Astrocyte of the cerebellum (primary cell): ENCODE measurements at regions not wholly inside any gene's neighbourhood (a gene's known extent, or its start where the extent isn't known, plus 50 kb on each side); places are given as distances from the start of the nearest gene placed in this dataset.

Experiments used
- DNase-seq: peaks from one replicate; pipeline ENCODE4 v3.0.0-alpha.2; 2011; ENCODE audit warnings: low read depth
- H3K4me3 ChIP-seq: 2 replicates; pipeline ENCODE4 v1.5.1; 2011; ENCODE audit warnings: mild to moderate bottlenecking, low read depth, low read length, moderate library complexity
- in situ Hi-C: cut with HindIII; loops from 2 replicates; pipeline ENCODE4 v1.10.0; 2017; ENCODE audit warnings: low sequenced_read_pairs
- TF ChIP-seq, protein P1 (sequence below): IDR thresholded peaks from 2 replicates; pipeline ENCODE4 v1.5.1; 2012; ENCODE audit warnings: low read length, low read depth, moderate library complexity, mild to moderate bottlenecking; ENCODE audit errors: missing control alignments

DNA sequence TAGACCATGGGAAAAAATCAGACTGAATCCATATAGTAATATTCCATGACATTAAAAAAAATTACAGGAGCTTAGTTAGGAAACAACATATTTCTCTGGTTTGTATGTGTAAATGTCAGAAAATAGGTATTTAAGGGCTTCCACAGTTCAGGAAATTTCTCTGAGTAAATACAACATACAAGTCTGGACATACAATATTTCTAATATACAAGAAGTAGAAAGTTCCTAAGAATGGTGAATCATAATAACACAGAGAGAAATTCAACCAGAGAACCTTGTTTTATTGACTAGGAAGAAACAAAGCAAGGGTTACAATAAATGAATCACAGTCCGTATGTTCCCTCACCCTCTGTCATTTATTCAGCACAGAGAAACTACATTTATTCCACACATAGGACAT is 532.7 kb upstream of the FAT3 start:
- no peak for DNase-seq
- in situ Hi-C loops: no loop called here
- TF ChIP-seq, protein P1, sequence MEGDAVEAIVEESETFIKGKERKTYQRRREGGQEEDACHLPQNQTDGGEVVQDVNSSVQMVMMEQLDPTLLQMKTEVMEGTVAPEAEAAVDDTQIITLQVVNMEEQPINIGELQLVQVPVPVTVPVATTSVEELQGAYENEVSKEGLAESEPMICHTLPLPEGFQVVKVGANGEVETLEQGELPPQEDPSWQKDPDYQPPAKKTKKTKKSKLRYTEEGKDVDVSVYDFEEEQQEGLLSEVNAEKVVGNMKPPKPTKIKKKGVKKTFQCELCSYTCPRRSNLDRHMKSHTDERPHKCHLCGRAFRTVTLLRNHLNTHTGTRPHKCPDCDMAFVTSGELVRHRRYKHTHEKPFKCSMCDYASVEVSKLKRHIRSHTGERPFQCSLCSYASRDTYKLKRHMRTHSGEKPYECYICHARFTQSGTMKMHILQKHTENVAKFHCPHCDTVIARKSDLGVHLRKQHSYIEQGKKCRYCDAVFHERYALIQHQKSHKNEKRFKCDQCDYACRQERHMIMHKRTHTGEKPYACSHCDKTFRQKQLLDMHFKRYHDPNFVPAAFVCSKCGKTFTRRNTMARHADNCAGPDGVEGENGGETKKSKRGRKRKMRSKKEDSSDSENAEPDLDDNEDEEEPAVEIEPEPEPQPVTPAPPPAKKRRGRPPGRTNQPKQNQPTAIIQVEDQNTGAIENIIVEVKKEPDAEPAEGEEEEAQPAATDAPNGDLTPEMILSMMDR: no peak
- H3K4me3 ChIP-seq: no peak overlapping the region

DNA sequence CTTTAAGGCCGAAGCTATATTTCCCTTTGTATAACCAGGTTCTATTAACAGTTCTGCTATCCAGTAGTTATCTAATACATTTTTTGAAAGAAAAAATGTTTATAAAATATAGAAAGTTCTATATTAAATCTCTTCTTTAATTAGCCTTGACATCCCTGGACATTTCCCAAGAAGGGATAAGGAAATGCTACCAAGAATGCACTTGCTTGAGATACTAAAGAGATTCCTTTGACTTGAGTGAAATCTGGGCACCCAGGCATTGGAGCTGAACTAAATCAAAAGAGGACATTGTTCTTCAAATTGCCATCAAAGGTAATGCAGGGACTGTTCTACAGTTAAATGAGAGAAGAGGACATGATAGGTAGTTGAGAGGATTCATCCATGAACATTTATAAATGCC is 535.9 kb upstream of the FAT3 start:
- in situ Hi-C loops: no loop called here
- TF ChIP-seq, protein P1: no peak
- DNase-seq: no peak
- H3K4me3 ChIP-seq: no peak overlapping the region

DNA sequence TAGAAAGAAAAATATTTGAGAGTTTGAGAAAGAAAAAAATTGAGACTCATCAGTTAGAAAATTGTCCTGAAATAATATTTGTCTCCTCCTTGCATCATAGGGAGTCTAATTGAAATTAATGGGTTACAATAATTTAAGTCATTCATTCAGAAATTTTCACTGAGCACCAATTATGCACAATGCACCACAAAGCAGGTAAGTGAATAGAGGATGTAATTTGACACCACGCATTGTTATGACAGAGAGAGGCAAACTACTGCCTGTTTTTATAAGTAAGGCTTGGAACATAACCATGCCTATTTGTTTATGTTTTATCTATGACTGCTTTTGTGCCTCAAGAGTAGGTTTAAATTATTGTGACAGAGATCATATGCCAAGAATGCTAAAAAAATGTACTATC is 537.9 kb upstream of the FAT3 start:
- no peak overlapping the region for H3K4me3 ChIP-seq
- DNase-seq: no peak
- in situ Hi-C loops: no loop called here
- TF ChIP-seq, protein P1: no peak

DNA sequence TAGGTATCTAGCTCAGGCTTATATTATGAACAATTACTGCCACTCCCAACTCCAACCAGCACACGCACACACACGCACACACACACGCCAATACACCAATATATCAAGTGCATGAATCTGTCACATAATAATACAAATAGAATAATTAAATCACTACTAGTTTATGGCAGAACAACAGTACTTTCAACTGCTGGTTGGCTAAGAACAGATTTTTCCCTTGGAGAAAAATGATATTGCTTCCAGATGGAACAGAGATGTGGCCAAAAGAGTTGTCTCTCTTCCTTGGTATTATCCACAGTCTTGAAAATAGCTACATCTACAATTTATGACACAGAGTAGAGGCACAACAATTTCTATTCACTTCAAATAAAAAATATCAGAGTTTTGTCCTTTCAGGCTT is 538.3 kb upstream of the FAT3 start:
- H3K4me3 ChIP-seq: no peak overlapping the region
- DNase-seq: no peak
- TF ChIP-seq, protein P1: no peak
- in situ Hi-C loops: no loop called here

DNA sequence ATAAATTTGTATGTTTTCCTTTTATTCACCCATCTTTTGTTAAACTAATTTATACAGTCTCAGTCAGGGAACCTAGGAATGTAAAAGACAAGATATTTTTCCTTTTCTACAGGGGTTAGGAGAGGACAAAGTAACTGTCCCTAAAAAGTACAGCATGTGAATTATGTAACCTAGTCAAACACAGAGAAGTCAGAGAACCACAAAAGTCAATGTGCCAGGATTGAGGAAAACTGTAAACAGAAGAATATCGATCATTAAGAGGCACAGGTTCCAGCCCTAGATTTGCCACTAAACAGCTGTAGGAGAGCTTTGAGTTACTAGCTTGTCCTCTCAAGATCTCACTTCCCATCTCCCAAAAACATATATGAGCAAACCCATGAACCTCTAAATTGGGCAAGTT is 550.9 kb upstream of the FAT3 start:
- TF ChIP-seq, protein P1: no peak
- in situ Hi-C loops: no loop called here

DNA sequence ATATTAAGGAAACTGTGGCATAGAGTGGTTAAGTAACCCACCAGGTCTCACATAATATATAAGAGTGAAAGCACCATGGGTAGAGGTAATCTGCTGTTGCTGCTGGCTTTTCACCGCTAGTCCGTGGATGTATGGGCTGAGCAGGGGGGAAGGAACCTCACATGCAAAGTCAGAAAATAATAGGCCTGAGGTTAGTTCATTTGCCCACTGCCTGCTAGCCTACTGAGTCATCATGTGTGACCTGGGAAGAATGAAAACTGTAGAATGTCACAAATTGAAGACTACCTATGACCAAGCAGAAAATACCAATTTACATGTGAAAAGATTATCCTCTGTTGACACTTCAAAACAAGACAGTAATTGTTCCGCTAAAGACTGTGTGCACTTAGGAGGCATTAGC is 560.1 kb upstream of the FAT3 start:
- in situ Hi-C loops: no loop called here
- no peak overlapping the region for H3K4me3 ChIP-seq
- DNase-seq: no peak
- TF ChIP-seq, protein P1: no peak

More for the DNA sequence above, 550.9 kb upstream of the FAT3 start:
- H3K4me3 ChIP-seq: no peak overlapping the region
- no peak for DNase-seq

DNA sequence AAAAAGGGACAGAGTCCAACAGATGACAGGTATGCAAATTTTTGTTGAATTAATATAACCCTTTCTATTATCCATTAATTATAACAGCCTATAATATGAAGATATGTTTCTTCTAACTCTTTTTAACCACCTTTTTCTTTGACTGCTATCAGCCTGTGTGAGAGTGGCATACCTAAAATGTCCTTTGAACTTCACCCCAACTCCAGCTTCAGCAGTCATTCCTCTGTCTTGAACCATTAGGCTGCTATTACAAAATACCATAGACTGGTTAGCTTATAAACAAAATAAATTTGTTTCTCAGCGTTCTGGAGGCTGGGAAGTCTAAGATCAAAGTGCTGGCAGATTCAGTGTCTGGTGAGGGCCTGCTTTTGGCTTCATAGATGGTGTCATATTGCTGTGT is 564.6 kb upstream of the FAT3 start:
- in situ Hi-C loops: no loop called here
- no peak overlapping the region for H3K4me3 ChIP-seq
- no peak for DNase-seq
- TF ChIP-seq, protein P1: no peak
